Left ventricle myocardium inferior (tissue), 1 donor: ENCODE measurements at regions not wholly inside any gene's neighbourhood (a gene's known extent, or its start where the extent isn't known, plus 50 kb on each side); places are given as distances from the start of the nearest gene placed in this dataset.

ENCODE experiments used
- DNase-seq: peaks from one replicate; pipeline ENCODE4 v3.0.0-alpha.2; 2020
- H3K27ac ChIP-seq: fragments of 200-600 bp; replicated peaks from 2 replicates; pipeline ENCODE4 v1.8.0; 2021
- H3K27me3 ChIP-seq: fragments of 200-600 bp; 2 replicates; pipeline ENCODE4 v1.8.0; 2021; ENCODE audit warnings: low read depth
- H3K36me3 ChIP-seq: fragments of 200-600 bp; 2 replicates; pipeline ENCODE4 v1.8.0; 2021
- H3K4me1 ChIP-seq: fragments of 200-600 bp; 2 replicates; pipeline ENCODE4 v1.8.0; 2021
- H3K4me3 ChIP-seq: fragments of 200-600 bp; 2 replicates; pipeline ENCODE4 v1.8.0; 2021; ENCODE audit warnings: mild to moderate bottlenecking, moderate library complexity
- H3K9me3 ChIP-seq: fragments of 200-600 bp; replicated peaks from 2 replicates; pipeline ENCODE4 v1.8.0; 2021
- intact Hi-C: fragments of 100-400 bp; cut with micrococcal nuclease; formaldehyde crosslinking; loops from one replicate; pipeline ENCODE4 v1.11.0; 2022
- TF ChIP-seq, protein P1 (sequence below): fragments of 200-600 bp; IDR thresholded peaks from 2 replicates; pipeline ENCODE4 v1.8.0; 2021; ENCODE audit warnings: antibody characterized with exemption, mild to moderate bottlenecking, borderline replicate concordance
- donor health status: DM: no; HTN: yes; CAD: no; lungs with severe emphysema.

- DNase-seq, result no peak
- Histone ChIP-seq H3K27me3 (no peaks in the 10 kb centered on the region), H3K27ac (no peak overlapping the region), H3K36me3 (no peaks in the 10 kb centered on the region), H3K4me1 (no peaks in the 10 kb centered on the region), H3K4me3 (no peak overlapping the region), H3K9me3 (no peaks in the 10 kb centered on the region)
- TF ChIP-seq, protein P1, sequence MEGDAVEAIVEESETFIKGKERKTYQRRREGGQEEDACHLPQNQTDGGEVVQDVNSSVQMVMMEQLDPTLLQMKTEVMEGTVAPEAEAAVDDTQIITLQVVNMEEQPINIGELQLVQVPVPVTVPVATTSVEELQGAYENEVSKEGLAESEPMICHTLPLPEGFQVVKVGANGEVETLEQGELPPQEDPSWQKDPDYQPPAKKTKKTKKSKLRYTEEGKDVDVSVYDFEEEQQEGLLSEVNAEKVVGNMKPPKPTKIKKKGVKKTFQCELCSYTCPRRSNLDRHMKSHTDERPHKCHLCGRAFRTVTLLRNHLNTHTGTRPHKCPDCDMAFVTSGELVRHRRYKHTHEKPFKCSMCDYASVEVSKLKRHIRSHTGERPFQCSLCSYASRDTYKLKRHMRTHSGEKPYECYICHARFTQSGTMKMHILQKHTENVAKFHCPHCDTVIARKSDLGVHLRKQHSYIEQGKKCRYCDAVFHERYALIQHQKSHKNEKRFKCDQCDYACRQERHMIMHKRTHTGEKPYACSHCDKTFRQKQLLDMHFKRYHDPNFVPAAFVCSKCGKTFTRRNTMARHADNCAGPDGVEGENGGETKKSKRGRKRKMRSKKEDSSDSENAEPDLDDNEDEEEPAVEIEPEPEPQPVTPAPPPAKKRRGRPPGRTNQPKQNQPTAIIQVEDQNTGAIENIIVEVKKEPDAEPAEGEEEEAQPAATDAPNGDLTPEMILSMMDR, result no peak
- intact Hi-C loops, result no loop called here
Measured at GRCh38 chr18:27793013-27793785, 383.7 kb downstream of the CDH2 start.

DNA sequence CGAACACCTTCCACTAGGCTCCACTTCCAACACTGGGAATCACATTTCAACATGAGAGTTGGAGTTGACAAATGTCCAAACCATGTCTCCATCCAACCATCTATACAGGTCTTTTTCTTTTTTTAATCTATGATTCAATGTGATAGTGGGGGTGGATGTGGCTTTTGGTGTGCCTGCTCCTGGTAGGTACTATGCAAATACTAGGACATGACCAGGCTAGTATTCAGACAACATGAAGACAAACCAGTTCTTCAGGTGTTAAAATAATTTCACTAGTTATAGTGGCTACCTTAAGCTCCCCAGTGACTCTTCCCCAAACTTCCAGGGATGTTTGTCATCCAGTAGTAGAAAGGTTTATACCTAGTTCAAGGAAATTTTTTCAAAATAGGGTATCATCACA is 387.5 kb downstream of the CDH2 start:
- no peak for DNase-seq
- H3K27ac ChIP-seq, result no peak overlapping the region
- H3K4me3 ChIP-seq, result no peak overlapping the region
- TF ChIP-seq, protein P1, result no peak
- intact Hi-C loops, result no loop called here
- no peaks in the 10 kb centered on the region for H3K4me1 ChIP-seq
- no peaks in the 10 kb centered on the region for H3K27me3 ChIP-seq
- H3K9me3 ChIP-seq, result no peaks in the 10 kb centered on the region
- no peaks in the 10 kb centered on the region for H3K36me3 ChIP-seq

DNA sequence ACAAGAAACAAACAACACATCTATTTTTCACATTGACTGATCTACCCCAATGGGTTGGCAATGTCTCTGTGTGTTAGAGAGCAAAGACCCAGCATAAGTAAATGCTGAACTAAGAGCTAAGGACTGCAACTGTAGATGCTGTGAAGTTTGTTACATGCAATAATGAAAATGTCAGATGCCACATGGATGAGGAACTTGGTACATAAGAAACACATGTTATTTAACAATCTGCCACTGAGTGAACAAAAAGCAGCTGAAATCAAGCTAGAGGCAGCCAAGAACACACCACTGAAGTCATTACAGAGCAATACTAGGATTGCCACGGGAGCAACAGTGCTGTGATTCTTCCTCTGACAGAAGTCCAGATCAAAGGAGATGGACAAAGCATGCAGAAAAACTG is 389.4 kb downstream of the CDH2 start:
- no peaks in the 10 kb centered on the region for H3K36me3 ChIP-seq
- intact Hi-C loops, result no loop called here

DNA sequence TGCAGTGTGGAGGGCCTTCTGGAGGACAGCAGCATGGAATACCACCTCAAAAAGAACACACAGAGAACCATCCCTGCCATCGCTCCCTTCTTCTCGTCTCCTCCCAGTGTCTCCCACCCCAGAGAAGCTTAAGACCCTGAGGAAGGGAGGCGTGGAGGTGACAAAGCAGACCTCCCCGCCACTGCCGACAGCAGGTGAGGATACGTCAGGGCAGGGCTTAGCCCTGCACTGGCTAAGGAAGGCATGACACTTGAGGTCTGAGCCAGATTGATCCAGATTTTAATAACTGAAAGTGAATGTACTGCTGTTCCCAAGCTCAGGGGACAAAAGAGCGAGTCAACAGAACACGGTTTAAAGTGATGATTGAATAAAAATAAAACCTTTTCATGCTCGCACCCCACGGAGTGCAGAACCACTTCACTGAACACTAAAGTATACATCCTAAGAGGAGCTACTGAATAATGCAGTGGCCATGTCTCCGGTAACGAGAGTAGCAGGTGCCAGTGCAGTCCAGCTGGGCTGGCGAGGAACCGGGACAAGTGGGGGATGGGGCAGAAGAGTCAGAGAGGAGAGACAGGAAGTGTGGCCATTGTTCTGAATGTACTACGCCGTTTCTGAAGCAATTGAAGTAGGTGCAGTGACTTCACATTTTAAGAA is 391.0 kb downstream of the CDH2 start:
- intact Hi-C loops, result no loop called here
- no peak overlapping the region for H3K27ac ChIP-seq
- no peak for DNase-seq
- H3K9me3 ChIP-seq, result no peaks in the 10 kb centered on the region
- no peaks in the 10 kb centered on the region for H3K36me3 ChIP-seq
- no peak overlapping the region for H3K4me3 ChIP-seq
- no peaks in the 10 kb centered on the region for H3K27me3 ChIP-seq
- TF ChIP-seq, protein P1, result no peak
- no peaks in the 10 kb centered on the region for H3K4me1 ChIP-seq

More for the DNA sequence above, 389.4 kb downstream of the CDH2 start:
- H3K4me3 ChIP-seq, result no peak overlapping the region
- no peak overlapping the region for H3K27ac ChIP-seq
- H3K9me3 ChIP-seq, result no peaks in the 10 kb centered on the region
- H3K27me3 ChIP-seq, result no peaks in the 10 kb centered on the region
- no peak for DNase-seq
- TF ChIP-seq, protein P1, result no peak
- no peaks in the 10 kb centered on the region for H3K4me1 ChIP-seq

DNA sequence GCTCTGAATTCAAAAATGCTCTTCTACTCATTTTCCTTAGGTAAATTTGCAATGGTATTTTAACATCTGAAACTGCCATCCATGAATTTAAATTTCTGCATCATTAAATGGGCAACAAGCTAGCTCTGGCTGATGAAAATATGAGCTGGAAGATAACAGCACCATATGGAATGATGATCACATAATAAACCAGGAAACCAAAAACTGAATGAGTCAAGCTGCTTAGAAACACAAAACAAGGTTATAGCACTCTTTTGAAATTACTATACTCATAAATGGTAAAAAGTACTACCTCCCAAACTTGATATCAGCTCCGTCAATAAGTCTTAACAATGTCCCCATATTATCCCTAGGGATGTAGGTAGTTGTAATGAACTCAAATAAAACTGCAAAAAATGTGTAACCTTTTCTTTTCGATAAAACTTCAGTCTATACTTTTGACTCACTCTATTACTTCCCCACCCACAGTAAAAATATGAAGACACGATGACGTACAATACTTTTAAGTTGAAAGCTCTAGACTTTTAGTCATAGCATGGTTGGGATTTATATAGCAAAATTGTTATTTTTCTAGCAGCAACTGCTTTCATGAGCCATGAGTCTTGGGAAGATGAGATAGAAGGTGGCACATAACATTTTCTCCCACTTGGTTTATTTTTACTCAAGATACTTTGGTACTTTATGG is 396.7 kb downstream of the CDH2 start:
- Histone ChIP-seq H3K27ac (no peak overlapping the region), H3K9me3 (no peaks in the 10 kb centered on the region), H3K36me3 (no peaks in the 10 kb centered on the region), H3K4me3 (no peak overlapping the region), H3K4me1 (no peaks in the 10 kb centered on the region), H3K27me3 (no peaks in the 10 kb centered on the region)
- TF ChIP-seq, protein P1, result no peak
- intact Hi-C loops, result no loop called here
- DNase-seq, result no peak
